HG03025 (cell line): ENCODE measurements at regions not wholly inside any gene's neighbourhood (a gene's known extent, or its start where the extent isn't known, plus 50 kb on each side); places are given as distances from the start of the nearest gene placed in this dataset.
A peak's percentile ranks its signal among the peaks of the same experiment; 100 is the strongest.
"Not testable (repeated sequence)": the region's sequence is repeated elsewhere in the genome, so short reads cannot be mapped to it uniquely, and the experiment has no call there.

Experiments used
- ATAC-seq: cut with Tn5 transposase; IDR thresholded peaks from one replicate; pipeline ENCODE4 v1.9.1; 2021; ENCODE audit warnings: mild to moderate bottlenecking, moderate library complexity; ENCODE audit not compliant: unreplicated experiment, low FRiP score

DNA sequence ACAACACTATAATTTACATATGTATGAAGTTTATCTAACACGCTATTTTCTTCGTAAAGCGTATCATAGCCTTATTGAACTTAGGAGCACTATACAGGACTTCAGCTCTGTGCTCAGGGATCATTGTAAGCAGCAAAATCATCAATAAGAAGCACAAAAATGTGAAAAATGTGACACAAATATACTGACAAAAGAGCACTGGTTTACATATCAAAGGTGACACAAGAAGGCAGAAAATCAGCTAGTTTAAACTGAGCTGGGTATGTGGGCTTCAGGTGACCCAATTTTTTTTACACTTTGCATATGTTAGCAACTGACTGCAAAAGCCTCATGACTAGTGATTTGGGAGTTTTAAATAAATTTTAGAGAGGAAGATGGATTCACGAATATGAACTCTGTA, 215.2 kb upstream of the CHORDC1 start:
- ATAC-seq: no peak

DNA sequence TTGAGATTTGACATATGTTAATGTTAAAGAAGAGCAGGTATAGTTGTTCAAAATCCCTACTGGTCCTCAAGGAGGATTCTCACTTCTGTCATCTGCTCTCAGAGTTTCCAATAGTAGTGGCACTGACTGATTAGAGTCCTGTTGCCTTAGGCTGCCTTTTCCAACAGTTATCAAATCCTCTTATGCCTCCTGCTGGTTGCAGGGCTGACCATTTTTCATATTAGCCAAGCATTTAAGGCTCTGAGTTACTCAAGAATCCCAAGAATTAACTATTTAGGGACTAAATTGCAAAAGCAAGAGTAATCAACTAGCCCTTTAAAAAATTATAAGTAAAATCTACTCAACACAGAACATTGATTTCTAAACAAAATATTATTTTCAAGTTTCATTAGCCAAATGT, 212.0 kb upstream of the CHORDC1 start:
- no peak for ATAC-seq

DNA sequence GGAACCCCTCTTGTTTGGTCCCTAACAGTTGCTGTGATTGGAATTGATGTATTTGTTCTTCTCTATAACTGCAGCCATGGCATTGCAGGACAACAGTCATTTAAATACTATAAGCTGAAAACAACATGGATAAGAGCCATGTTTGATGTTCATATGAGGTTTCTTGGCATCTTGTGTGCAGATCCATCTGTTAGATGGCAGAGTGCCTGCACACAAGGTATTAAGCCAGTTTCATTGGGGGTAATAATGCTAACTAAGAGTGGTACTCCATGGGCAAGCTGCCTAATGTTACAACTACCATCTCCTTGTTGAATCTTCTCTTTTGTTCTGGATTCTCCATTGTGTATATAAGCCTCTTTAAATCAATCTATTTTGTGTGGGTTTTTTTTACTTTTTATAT, 206.0 kb upstream of the CHORDC1 start:
- ATAC-seq: no peak

DNA sequence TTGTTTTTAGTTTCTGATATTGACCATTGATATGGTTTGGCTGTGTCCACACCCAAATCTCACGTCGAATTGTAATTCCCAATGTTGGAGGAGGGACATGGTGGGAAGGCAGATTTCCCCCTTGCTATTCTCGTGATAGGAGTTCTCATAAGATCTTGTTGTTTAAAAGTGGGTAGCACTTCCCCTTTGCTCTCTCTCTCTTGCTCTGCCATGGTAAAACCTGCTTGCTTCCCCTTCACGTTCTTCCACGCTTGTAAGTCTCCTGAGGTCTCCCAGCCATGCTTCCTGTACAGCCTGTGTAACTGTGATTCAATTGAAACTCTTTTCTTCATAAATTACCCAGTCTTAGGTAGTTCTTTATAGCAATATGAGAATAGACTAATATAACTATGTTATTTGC, 203.6 kb upstream of the CHORDC1 start:
- no peak for ATAC-seq

DNA sequence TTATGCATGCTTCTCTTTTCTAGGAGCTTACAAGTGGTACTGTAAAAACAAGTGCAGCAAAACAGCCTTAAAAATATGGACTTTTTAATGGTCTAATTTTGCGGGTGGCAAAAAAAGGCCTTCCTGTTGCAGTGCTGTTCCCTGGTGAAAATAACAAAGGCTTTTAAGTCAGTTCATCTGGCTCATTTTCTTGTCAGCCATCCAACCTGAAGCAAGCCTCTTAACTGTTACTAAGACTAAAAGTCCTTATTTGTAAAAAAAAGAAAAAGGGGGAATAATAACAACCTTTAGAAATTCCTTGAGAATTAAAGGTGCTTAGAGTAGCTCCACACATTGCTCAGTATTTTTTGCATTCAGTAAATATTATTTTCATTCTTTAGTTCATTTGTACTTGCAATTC, 200.5 kb upstream of the CHORDC1 start:
- ATAC-seq: no peak

DNA sequence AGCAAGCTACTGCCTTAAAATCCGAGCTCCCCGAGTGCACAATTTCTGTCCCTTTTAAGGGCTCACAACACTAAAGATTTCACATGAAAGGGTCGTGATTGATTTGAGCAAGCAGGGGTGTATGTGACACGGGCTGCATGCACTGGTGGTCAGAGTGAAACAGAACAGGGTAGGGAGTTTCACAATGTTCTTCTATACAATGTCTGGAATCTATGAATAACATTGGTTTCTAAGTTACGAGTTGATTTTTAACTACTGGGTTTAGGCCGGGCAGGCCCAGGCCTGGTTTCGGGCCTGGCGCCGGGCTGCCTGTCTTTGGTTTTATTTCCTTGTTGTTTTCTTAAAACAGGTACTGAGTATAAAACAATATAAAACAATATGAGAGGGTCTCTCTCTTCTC, 199.9 kb upstream of the CHORDC1 start:
- not testable (repeated sequence) for ATAC-seq

DNA sequence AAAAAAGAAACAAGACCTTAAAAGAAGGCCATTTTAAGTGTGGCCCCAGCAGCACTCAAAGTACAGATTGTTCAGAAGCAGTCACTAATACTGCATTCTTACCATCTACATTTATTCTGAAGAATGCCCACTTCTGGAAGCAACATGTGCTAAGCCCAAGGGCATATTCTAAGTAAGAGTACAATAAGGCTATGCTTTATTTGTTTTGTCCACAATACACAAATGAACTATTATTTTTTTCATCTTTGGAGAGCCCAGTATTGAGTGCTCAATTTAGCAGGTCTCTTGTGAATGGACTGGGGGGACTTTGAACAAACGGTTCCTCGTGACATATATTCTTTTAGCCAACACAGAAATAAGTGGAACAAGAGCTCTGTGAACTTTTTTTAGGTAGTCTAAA, 191.4 kb upstream of the CHORDC1 start:
- no peak for ATAC-seq

DNA sequence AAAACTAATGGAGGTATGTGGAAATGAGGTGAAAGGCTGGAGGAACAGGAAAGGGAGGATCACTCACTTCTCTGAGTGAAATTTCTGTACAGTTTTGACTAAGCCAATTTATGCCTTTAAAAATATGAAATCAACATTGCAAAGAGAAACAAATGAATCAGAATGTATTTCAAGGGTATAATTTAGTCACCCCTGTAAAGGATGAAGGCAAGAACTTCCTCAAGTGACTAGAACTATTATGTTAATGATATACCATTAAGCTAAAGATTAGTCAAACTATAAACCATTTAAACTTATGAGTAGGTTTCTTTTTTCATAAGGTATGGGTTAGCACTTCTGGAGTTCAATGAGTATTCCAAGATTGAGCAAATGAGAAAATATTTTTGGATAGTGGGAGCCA, 184.5 kb upstream of the CHORDC1 start:
- no peak for ATAC-seq

DNA sequence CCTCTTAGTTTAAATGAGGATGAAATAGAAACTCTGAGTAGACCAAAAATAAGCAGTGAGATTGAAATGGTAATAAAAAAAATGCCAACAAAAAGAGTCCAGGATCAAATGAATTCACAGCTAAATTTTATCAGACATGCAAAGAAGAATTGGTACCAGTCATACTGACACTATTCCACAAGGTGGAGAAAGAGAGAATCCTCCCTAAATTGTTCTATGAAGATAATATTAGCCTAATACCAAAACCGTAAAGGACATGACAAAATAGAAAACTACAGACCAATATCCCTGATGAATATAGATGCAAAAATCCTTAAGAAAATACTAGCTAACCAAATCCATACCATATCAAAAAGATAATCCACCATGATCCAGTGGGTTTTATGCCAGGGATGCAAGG, 169.8 kb upstream of the CHORDC1 start:
- no peak for ATAC-seq

DNA sequence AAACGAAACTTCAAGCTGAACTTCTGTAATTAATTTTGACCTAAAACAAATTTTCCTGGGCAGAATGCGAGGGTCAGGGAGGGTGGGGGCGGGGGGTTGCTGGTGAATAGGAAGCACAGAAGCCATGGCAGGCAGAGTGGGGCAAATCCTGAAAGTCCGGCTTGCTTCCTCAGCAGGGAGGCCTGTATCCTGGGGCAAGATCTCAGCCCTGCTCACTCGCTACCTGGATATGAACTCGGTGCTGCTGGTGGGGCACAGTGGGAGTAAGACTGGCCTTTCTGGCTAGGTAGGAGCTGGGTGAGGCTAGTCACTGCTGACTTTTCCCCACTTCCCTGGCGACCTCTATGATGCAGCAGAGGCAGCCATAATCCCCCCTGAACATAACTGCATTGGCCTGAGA, 168.9 kb upstream of the CHORDC1 start:
- ATAC-seq: no peak

DNA sequence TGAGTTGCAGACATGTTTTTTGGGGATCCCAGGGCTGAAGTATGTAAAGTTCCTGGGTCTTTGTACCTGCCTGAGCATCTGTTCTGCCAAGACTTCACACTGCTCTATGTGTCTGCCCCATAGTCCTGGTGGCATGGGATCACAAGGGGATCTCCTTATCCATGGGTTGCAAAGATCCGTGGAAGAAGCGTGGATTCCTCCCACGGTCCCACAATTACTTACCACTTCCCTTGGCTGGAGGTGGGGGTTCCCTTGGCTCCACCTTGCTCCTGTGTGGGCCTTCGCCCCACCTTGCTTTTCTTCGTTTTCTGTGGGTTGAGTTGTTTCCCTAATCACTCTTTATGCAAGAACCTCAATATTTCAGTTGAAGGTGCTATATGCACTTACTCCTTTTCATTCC, 157.4 kb upstream of the CHORDC1 start:
- no peak for ATAC-seq

DNA sequence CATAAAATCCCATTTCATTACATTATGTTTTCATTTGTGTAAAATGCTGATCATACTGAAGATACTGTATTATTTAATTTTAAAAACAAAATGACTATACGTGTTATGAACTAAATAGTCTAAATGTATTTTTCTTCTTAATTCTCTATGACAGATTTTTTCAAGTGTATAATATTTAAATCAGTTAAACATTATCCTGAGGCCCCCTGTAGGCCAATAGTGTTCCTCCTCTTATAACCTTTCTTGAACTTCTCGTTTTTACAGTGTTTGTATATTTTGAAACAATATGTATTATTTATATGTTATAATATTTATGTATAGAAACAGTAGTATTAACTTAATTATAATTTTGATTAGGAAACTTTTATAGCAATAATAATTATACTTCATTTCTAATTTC, 151.1 kb upstream of the CHORDC1 start:
- no peak for ATAC-seq

DNA sequence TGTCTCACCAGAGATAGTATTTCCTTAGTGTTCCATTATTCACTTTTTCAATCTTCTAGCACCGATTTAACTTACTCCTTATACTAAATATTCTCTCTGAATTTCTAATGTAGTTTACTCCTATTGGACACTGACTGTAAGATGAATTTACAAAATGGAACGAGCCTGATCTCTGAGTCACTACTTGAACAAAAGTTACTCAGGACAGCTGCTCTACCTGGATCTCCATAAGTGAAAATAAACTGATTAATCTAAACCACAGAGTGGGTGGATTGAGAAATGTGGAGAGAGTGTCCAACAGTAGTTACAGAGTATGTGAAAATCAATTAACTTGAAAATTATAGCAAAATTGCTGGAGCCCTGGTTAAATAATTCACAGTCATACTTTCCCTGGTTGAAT, 141.7 kb upstream of the CHORDC1 start:
- ATAC-seq: no peak

DNA sequence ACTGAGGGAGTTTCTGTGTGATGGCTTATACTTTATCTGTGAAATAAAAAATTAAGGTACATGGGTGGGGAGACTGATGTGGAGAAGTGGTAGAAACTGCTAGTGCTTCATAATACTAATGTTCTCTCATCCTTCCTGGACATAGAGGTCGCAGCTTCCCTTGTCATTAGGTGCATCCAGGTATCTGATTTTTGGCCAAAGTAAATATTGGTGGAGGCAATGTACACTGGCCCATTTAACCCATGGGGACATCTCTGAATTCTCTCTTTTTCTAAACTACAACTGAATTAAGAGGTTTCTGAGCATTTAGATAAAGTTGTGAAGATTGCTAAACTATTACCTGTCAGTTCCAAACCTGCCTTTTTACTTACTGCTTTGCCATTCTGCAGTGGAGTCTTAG, 140.9 kb upstream of the CHORDC1 start:
- ATAC-seq: no peak

DNA sequence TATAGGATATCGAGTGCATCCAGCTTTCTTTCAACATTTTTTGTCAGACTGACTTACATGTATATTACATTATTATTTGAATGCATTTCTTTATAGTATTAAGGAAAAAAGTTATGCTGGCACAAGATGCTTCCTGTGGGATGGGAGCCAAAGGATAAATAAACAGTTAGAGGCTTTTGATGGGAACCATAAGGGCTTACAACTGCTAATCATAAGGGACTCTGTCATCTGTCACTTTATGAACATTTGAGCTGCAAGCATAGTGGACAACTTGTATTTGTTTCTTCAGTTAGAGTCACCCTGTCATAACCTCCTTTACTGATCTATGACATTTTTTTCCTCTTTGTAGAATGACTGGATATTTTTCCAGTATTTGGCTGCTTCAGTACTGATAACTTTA, 132.4 kb upstream of the CHORDC1 start:
- ATAC-seq: no peak

DNA sequence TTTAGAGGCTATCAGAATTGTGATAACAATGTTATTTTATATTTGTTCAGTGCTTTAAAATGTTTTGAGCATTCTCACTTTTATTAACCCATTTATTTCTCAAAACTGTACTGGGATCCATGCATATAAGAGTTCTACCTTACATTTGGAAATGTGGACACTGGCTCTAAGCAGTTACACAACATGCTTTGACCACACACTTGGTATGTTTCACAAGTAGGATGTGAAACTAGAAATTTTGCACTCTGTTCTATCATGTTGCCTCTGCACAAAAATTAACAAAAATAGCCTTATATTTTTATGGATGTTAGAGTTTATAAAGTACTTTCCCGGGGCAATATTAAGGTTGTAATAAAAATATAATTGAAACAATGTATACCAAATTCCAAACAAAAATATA, 126.9 kb upstream of the CHORDC1 start:
- no peak for ATAC-seq

DNA sequence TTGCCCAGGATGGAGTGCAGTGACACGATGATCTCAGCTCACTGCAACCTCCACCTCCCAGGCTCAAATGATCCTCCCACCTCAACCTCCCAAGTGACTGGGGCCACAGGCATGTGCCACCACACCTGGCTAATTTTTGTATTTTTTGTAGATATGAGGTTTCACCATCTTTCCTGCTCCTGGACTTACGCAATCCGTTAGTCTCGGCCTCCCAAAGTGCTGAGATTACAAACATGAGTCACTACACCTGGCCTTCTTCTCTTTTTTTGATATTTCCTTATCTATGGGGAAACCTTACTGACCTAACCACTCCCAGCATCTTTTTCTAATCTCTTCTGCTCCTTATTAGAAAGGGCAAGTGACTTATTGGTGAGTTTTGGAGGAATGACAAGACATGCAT, 121.7 kb upstream of the CHORDC1 start:
- ATAC-seq: no peak

DNA sequence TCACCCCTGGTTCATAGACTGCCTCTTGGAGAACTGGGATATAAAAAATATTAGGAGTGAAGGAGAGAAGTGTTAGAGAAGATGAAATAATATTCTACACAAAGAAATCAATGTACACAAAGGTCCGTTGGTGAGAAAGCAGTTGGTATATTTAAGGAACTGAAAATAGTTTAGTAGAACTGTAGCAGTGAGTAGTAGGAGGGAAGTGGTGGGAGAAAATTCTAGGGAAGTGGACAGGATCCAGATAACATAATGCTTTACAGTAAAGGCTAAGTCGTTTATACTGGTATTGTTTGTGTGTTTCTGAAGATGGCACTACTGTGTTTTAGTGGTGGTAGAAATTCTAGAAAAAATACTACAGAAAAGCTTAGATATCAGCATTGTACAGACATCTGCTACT, 120.8 kb upstream of the CHORDC1 start:
- no peak for ATAC-seq

DNA sequence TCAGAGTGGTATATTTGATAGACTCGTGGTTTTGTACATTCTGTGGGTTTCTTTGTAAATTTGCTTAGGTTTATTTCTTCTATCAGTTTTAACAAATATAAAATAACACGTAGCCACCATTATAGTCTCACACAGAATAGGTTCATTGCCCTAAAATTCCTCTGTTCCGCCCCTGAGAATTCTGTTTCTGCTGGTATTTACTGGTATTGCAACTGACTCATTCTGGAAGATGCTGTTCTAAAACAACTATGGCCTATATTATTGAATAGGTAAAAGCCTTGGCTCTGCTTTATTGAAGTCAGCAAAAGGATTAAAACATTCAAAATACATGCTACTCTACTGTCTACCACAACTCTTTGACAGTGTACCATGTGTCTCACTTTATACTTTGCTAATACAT, 119.1 kb upstream of the CHORDC1 start:
- no peak for ATAC-seq

DNA sequence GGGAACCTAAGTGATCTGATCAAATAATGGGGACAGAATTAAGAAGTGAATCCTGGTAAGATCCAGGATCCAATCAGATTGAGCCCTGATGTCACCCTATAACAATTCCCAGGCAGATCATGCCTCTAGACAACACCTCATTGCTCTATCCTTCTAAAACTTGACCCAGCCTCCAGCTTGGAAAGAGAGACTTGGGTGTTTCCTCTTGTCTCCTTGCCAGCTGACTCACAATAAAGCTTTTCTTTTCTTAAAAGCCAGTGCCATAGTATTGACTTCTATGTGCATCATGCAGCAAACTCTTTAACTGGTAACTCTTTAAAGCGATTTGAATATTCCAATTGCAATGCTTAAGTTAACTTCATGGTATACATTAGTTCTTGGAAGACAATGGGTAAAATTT, 109.6 kb upstream of the CHORDC1 start:
- ATAC-seq: no peak

DNA sequence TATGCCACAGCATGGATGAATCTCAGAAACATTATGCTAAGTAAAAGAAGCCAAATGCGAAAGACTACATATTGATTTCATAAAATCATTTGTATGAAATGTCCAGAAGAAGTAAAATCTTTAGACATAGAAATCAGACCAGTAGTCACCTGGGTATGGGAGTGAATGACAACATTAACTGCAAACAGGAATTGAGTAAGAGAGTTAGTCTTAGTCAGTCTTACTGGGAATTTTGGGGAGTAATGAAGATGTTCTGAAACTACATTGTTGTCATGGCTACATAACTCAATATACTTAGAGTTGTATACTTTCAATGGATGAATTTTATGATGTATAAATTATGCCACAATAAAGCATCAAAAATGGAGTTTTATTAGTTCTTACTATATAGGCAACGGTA, 107.8 kb upstream of the CHORDC1 start:
- no peak for ATAC-seq

DNA sequence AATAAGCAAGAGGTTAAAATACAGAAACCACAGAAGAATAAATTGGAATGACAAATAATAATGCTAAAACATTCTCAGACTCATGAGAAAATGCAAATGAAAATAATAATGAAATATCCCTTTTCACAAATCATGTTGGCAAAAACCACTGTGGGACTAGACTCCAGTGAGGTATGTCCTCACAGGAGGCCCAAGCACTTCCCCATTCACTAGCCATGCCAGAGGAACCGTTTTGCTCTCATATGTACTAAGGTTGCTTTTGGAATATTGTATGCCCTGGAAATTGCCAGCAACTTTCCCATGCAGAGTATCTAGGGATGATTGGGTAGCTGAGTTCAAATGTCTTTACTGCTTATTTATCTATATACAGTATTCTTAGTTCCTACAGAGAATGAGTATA, 106.2 kb upstream of the CHORDC1 start:
- no peak for ATAC-seq

DNA sequence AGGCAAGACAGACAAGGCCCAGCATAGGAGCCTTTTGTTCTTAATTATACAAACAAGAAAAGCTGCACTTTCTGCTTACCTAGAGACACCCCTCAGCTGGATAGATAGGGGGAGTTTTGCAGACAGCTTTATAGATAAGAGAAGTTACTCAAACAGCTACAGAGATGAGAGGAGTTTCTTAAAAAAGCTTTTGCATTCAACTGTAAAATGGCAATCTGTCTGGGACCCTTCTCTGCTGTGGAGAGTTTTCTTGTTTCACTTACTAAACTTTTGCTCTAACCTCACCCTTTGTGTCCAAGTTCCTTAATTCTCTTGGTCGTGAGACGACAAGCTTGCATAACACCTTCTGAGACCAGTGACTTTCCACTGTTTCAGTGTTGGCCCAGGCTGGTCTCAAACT, 103.8 kb upstream of the CHORDC1 start:
- peak; percentile 82 for ATAC-seq

DNA sequence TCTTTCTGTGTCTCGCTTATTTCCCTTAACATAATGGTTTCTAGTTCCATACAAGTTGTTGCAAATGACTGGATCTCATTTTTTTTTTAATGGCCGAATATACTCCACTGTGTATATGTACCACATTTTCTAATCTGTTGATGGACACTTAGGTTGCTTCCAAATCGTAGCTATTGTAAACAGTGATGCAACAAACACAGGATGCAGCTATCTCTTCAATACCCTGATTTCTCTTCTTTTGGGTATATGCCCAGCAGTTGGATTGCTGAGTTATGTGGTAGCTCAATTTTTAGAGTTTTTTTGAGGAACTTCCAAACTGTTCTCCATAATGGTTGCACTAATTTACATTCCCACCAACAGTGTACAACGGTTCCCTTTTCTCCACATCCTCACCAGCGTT, 100.4 kb upstream of the CHORDC1 start:
- ATAC-seq: no peak
